ENCODE measurements at regions not wholly inside any gene's neighbourhood (a gene's known extent, or its start where the extent isn't known, plus 50 kb on each side); places are given as distances from the start of the nearest gene placed in this dataset.

DNA sequence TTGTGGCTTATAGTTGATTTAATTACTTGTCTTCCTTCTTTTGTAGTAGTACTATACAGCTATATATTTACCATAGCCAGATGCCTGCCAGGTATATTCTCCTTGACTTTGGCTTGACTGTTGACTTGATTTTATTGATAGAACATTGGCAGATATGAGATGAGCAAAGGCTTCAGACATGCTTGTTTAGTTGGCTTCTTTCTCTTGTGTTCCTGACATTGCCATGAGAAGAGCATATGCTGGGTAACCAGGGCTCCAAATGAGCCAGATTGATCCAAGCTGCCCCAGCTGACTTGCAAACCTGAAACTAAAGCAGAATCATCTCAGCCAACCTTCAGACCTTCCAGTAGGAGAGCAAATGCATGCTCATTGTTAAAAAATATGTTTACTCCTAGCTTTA, 508.1 kb upstream of the BTBD3 start:
- H3K4me1 Mint-ChIP-seq (ENCODE audit: low read depth): peaks cover 4% of the 10 kb centered on the region
- TF ChIP-seq, protein P1, sequence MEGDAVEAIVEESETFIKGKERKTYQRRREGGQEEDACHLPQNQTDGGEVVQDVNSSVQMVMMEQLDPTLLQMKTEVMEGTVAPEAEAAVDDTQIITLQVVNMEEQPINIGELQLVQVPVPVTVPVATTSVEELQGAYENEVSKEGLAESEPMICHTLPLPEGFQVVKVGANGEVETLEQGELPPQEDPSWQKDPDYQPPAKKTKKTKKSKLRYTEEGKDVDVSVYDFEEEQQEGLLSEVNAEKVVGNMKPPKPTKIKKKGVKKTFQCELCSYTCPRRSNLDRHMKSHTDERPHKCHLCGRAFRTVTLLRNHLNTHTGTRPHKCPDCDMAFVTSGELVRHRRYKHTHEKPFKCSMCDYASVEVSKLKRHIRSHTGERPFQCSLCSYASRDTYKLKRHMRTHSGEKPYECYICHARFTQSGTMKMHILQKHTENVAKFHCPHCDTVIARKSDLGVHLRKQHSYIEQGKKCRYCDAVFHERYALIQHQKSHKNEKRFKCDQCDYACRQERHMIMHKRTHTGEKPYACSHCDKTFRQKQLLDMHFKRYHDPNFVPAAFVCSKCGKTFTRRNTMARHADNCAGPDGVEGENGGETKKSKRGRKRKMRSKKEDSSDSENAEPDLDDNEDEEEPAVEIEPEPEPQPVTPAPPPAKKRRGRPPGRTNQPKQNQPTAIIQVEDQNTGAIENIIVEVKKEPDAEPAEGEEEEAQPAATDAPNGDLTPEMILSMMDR (IDR thresholded peaks at IDR 0.05): no peak
- H3K9me3 Mint-ChIP-seq (ENCODE audit: low read depth): peaks cover 8% of the 10 kb centered on the region
- no peaks in the 10 kb centered on the region for H3K36me3 Mint-ChIP-seq (ENCODE audit: low read depth)
- H3K27me3 Mint-ChIP-seq (ENCODE audit: low read depth): no peaks in the 10 kb centered on the region
- DNase-seq (ENCODE audit: low spot score): no peak
- H3K4me3 Mint-ChIP-seq (ENCODE audit: unreplicated experiment): no peak overlapping the region
- H3K27ac Mint-ChIP-seq (ENCODE audit: unreplicated experiment): no peak overlapping the region

DNA sequence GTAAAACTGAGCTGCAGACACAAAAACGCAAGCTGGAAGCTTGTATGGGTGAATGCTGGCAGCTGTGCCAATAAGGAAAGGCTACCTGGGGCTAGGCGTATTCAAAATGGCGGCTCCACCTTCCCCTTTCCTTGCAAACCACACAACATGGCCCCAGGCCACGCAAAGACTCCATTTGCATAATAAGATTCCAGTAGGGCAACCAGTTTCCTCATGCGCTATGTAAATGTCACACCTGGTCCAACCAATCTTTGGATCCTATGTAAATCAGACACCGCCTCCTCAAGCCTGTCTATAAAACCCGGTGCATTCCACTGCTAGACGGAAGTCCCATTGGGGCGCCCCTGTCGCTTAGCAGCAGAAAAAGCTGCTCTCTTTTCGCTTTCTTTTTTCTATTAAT, 505.9 kb upstream of the BTBD3 start:
- Mint-ChIP-seq H3K27ac (ENCODE audit: unreplicated experiment) (no peak overlapping the region), H3K36me3 (ENCODE audit: low read depth) (no peaks in the 10 kb centered on the region), H3K27me3 (ENCODE audit: low read depth) (no peaks in the 10 kb centered on the region), H3K9me3 (ENCODE audit: low read depth) (peaks cover 12% of the 10 kb centered on the region), H3K4me3 (ENCODE audit: unreplicated experiment) (no peak overlapping the region), H3K4me1 (ENCODE audit: low read depth) (peaks cover 4% of the 10 kb centered on the region)
- TF ChIP-seq, protein P1 (IDR thresholded peaks at IDR 0.05): no peak
- no peak for DNase-seq (ENCODE audit: low spot score)

DNA sequence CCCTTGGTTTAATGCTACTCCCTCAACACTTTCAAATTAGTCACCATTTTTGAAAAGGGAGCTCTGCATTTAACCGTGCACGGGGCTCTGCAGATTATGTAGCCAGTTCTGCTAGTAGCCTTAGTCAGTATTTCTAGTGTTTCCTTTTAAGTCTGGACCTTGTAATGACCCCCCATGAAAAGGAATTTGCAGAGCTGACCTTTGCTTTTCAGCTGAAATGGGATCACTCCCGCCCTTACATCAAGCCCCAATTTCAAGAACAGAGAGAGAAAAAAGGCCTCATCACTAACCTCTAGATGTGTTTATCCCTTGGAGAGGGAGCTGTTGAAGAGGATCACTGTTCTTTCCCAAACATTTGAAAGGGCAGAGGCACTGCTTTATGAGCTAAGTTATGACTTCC, 490.7 kb upstream of the BTBD3 start:
- H3K9me3 Mint-ChIP-seq (ENCODE audit: low read depth): no peaks in the 10 kb centered on the region
- H3K27ac Mint-ChIP-seq (ENCODE audit: unreplicated experiment): no peak overlapping the region
- no peaks in the 10 kb centered on the region for H3K36me3 Mint-ChIP-seq (ENCODE audit: low read depth)
- H3K27me3 Mint-ChIP-seq (ENCODE audit: low read depth): no peaks in the 10 kb centered on the region
- no peak for DNase-seq (ENCODE audit: low spot score)
- TF ChIP-seq, protein P1 (IDR thresholded peaks at IDR 0.05): no peak
- no peak overlapping the region for H3K4me3 Mint-ChIP-seq (ENCODE audit: unreplicated experiment)
- peaks cover 32% of the 10 kb centered on the region for H3K4me1 Mint-ChIP-seq (ENCODE audit: low read depth)

DNA sequence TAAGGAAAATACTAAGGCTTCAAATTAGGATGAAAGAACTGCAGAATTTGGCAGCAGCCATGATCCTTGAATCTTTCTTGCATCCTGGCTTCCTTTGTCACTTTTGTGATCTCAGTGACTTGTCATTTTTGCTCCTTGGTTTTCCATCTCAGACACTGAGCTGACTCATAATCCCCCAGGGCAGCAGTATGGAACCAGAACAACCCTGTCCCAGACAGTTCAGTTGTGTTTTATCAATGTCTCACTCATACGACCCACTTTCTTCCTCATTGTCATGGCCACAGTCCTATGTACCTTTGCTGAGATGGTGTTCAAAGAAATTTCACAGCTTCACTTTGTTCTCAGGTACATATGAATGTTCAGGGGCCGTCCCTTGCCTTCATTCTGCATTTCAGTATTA, 488.5 kb upstream of the BTBD3 start:
- H3K4me1 Mint-ChIP-seq (ENCODE audit: low read depth): peaks cover 32% of the 10 kb centered on the region
- no peak overlapping the region for H3K4me3 Mint-ChIP-seq (ENCODE audit: unreplicated experiment)
- no peaks in the 10 kb centered on the region for H3K27me3 Mint-ChIP-seq (ENCODE audit: low read depth)
- H3K9me3 Mint-ChIP-seq (ENCODE audit: low read depth): no peaks in the 10 kb centered on the region
- DNase-seq (ENCODE audit: low spot score): no peak
- no peaks in the 10 kb centered on the region for H3K36me3 Mint-ChIP-seq (ENCODE audit: low read depth)
- TF ChIP-seq, protein P1 (IDR thresholded peaks at IDR 0.05): no peak
- H3K27ac Mint-ChIP-seq (ENCODE audit: unreplicated experiment): peak overlapping the region; percentile 36

DNA sequence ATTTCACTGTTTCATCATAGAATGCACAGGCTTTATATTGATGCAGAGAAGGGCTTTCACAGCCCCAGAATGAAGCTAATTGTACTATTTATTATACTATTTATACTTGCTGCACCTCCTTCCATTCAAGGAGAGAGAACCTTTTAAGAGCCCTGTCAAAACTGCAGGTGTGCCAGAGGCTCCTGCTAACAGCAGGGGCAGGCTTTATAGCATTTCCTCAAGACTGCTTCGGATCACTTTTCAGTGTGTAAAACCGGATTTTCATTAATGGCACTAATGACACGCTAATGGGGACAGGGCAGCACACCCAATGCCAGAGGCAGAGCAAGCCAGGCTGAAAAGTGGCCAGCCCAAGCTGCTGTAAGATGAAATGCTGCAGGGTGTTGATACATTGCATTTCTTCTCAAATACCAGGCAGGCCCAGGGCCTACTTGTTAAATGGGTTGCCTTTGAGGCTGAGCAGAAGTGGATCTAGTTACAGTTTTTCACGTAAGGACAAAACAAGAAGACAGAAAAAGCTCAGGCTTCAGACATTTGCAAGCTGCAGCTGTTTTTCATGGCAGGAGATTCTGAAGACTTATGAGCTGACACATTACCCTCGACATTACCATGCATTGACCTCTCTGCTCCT, 487.7 kb upstream of the BTBD3 start:
- Mint-ChIP-seq H3K9me3 (ENCODE audit: low read depth) (no peaks in the 10 kb centered on the region), H3K27ac (ENCODE audit: unreplicated experiment) (no peak overlapping the region), H3K4me1 (ENCODE audit: low read depth) (peaks cover 32% of the 10 kb centered on the region), H3K36me3 (ENCODE audit: low read depth) (no peaks in the 10 kb centered on the region), H3K4me3 (ENCODE audit: unreplicated experiment) (no peak overlapping the region), H3K27me3 (ENCODE audit: low read depth) (no peaks in the 10 kb centered on the region)
- no peak for DNase-seq (ENCODE audit: low spot score)
- TF ChIP-seq, protein P1 (IDR thresholded peaks at IDR 0.05): no peak
